GM21737 (cell line): ENCODE measurements at regions not wholly inside any gene's neighbourhood (a gene's known extent, or its start where the extent isn't known, plus 50 kb on each side); places are given as distances from the start of the nearest gene placed in this dataset.

Source experiments
- ATAC-seq: cut with Tn5 transposase; IDR thresholded peaks from one replicate; pipeline ENCODE4 v1.9.1; 2021; ENCODE audit warnings: mild to moderate bottlenecking, moderate library complexity; ENCODE audit not compliant: unreplicated experiment

DNA sequence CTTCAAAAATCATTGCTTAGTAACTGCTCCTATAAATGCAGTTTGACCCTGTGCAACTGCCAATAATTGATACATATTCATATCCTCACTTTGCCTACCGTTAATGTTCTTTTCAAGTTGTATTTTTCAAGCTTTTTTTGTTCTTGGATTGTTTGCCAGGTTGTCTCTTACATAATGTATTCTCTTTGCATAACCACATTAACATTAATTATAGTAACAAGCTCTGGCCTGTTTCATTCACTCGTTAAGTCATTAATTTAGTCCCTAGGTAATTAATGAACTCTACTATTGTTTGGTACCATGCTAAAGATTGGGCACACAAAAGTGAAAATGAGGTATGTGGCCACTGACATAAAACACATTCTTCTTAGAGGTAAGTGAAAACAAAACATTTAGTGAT, 1338.8 kb downstream of the NSUN3 start:
- no peak for ATAC-seq

DNA sequence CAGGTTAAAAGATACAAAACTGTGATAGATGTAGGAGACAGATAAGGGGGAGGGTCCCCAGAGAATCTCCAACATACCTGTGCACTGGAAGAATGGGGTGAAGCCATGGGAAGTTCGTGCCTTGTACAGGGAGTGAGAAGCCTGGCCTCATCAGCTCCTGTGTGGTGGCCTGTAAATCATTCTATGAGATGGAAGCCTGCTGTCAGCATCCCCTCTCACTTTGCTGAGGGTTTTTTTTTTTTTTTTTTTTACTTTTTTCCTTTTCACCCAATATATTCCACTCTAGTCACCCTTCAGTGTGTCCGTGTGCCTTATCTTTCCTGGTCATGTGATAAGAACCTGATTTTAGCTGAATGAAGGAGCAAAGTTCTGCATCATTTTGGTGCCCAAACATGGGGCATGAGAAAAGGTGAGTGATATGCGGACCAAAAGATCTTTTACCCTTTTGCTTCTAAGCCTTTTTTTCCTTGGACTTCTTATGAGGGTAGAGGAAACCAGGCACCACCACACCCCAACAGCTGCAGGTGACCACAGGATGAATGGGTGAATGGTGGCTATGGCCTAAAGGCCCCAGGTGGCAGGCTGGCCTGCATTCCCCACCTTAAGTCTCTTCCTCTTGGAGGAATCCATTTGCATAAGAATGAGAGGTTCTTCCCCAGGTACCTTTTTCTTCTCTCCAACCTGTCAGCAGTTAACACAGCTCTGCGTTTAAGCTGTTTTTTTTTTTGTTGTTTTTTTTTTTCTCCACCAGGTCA, 1345.0 kb downstream of the NSUN3 start:
- ATAC-seq: no peak

DNA sequence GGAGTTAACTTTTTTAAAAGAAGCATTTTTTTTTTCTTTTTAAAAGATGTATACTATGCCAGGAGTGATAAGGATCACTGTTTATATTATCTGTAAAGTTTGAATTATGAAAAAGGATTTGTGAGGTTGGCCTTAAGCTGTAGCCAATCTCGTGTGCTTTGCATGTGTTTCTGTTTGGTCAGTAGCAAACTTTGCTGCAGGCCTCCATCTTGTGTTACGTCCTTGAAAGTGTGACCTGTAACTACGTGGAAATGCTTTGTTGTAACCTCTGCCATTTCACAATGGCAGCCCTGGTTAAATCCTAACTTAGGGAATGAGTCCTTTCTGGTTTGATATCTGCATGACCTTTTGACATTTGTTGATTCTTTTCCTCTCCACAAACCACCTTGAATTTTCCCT, 1345.6 kb downstream of the NSUN3 start:
- ATAC-seq: no peak

DNA sequence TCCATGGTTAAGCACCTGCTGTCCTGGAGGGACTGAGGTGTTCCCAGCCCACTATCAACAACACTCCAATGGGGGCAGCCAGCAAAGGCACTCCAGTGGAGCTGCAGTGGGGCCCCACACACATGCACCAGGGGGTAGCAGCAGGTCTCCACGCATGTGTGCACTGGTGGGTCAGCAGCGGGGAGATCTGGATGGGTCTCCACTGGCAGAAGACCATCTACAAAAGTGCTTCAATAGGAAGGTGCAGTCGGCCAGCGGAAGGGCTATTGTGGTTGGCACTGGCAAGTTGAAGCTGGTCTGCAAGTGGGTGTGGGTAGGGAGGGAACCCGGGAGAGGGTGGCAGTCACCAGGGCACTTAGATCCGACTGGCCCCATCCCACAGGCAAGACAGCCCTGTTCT, 1355.4 kb downstream of the NSUN3 start:
- ATAC-seq: no peak

GRCh38 chr3:95424279-95424678, 1361.4 kb downstream of the NSUN3 start:
- no peak for ATAC-seq

DNA sequence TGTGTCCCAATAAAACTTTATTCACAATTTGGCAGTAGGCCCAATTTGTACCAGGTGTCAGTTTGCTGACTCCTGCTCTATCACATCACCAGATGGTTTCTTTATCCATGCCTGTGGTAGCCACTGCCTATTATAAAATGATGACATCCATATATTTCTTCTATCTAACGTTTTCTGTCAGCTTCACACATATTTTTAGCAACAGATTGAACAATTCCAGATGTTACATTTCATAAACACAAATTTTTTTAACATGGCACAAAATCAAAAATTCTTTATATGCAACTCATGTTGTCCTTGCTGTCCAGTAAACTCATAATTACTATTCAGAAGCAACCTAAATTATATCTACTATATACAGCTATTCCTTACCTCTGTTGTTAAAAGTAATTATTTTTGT, 1371.6 kb downstream of the NSUN3 start:
- no peak for ATAC-seq

DNA sequence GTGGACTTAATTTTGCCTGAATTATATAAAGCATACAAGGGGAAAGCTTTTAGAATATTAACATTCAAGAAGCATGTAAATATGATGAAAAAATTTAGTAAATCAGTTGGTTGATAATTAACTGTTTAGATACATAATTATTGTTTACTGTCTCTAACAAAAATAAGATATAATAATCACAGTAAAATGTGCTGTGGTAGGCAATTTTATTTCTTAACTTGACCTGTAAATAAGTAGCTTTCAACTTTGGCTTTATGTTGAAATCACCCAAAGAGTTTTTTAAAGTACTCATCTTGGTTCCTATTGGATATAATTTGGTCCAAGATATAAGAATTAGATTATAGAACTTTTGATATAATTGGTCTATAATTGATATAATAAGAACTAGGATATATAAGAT, 1374.5 kb downstream of the NSUN3 start:
- no peak for ATAC-seq

DNA sequence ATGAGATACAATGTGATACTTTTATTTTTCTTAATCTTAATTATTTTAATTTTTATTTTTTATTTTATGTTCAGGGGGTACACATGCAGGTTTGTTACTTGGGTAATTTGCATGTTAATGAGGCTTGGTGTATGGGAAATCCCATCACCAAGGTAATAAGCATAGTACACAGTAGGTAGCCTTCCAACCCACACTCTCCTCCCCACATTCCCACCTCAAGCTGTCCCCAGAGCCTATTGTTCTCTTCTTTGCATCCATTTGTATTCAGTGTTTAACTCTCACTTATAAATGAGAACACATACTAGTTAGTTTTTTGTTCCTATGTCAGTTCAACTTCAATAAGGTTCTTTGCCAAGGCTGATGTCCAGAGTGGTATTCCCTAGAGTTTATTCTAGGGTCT, 1375.4 kb downstream of the NSUN3 start:
- ATAC-seq: no peak

GRCh38 chr3:95442766-95443165, 1371.6 kb upstream of the EPHA6 start:
- ATAC-seq: no peak

DNA sequence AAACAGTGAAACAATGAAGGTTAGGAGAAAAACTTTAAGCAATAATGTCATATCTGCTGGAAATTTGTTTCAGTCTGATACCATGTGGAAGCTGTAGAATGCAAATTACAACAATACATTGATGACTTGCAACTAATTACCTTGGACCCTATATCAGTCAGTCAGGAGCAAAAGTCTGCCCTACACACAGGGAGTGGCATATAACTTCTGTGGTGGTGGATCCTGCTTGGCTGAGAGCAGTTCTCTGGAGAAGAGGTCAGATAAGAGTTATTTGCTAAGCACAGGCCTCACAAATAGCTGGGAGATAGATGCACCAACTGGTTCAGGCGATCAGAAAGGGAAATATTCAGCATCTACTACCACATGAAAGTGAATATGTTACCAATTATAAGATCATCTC, 1364.6 kb upstream of the EPHA6 start:
- ATAC-seq: no peak

- no peak for ATAC-seq
Observed at GRCh38 chr3:95453242-95453641, 1361.2 kb upstream of the EPHA6 start.

GRCh38 chr3:95456835-95457234, 1357.6 kb upstream of the EPHA6 start:
- no peak for ATAC-seq

- no peak for ATAC-seq
Observed at GRCh38 chr3:95459706-95460105, 1354.7 kb upstream of the EPHA6 start.

DNA sequence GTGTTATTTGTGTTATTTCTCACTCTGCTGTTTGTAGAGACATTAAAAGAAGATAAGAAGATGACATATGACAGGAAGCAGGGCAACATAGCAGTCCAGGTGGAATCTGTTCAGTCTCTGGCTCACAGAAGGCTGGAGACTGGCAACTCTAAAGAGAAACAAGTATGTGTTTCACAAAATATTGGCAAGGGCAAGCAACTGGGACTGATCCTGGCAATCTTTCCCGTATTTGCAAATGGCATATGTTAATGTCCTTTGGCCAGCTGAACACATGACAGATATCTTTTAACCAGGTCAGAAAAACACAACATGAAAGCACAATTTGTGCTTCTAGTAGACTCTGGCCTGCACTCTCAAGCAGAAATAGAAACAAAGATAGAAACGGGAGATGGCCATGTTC, 1354.1 kb upstream of the EPHA6 start:
- no peak for ATAC-seq

GRCh38 chr3:95462161-95462560, 1352.2 kb upstream of the EPHA6 start:
- ATAC-seq: no peak

GRCh38 chr3:95464346-95464745, 1350.0 kb upstream of the EPHA6 start:
- no peak for ATAC-seq

- no peak for ATAC-seq
Observed at GRCh38 chr3:95468331-95468730, 1346.1 kb upstream of the EPHA6 start.

GRCh38 chr3:95474338-95474737, 1340.1 kb upstream of the EPHA6 start:
- no peak for ATAC-seq

- no peak for ATAC-seq
Observed at GRCh38 chr3:95476534-95476933, 1337.9 kb upstream of the EPHA6 start.

DNA sequence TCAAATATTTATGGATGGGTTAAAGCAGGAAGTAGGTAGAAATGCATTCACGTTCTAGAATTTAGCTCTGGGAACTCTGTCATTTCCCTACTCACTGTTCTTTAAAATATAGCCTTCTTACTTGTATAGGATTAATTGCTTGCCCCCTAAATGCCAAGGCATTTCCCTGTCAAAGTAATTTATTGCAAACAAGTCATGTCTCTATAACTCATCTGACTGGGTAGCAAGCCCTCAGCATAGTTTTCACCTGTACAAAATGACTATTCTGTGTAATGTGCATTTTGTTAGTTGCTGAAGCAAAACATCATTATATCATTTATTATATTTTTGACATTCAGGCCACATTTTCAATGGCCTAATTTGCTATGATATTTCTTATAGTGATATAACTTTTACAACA, 1308.2 kb upstream of the EPHA6 start:
- ATAC-seq: no peak

GRCh38 chr3:95508124-95508523, 1306.3 kb upstream of the EPHA6 start:
- no peak for ATAC-seq

DNA sequence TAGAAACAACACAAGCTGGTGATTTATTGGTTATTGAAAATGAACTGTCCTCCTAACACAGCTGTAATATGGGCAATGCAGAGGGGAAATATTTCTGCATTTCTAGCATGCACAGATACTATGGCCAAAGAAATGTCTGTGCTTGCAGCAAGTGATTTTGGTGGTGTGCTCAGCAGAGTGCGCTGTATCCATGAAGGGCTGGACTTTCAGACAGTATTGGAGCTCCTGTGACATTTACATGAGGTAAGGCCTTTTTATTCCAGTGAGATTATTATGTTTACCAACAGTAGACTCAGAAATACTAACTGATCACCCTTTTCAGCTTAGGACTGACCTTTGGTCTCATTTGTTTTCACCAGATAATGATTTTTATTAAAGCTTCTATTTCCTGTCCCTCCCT, 1302.6 kb upstream of the EPHA6 start:
- ATAC-seq: no peak

DNA sequence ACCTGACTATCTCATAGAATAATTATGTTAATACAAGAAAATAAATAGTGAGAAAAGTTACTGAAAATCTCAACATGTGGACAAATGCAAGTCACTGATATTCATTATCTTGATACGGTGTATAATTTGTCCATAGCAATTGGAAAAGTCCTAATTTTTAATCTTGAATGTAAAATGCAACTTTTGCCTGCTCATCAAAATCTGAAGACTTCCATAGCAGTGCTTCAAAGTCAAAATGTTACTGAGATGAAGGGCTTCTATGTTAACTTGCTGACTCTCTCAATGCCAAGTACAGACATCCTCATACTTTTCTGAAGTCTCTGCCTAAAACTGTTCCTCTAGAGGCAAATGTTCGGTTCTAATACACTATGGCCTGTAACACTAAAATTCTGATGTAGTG, 1300.1 kb upstream of the EPHA6 start:
- ATAC-seq: no peak
